Stomach (tissue), 8 donors: ENCODE measurements at regions not wholly inside any gene's neighbourhood (a gene's known extent, or its start where the extent isn't known, plus 50 kb on each side); places are given as distances from the start of the nearest gene placed in this dataset.

Experiments
- DNase-seq, 2 donors: peaks; one replicate each; pipeline versions ENCODE4 v3.0.0 to v3.0.0-alpha.2; 2013 to 2019
- H3K27ac ChIP-seq, 5 donors: fragments of 200-600 bp in 4 of 5; sonication (generic) in 4 of 5; one replicate each; pipeline ENCODE4 v1.5.1; 2013 to 2019; ENCODE audit warnings: mild to moderate bottlenecking in 1 of 5, moderate library complexity in 1 of 5
- H3K27me3 ChIP-seq, 3 donors: fragments of 200-600 bp; sonication (generic); one replicate each; pipeline ENCODE4 v1.5.1; 2017 to 2019; ENCODE audit warnings: mixed run types in 1 of 3
- H3K36me3 ChIP-seq, 4 donors: fragments of 200-600 bp; sonication (generic); 1 replicate in 3 of 4; 2 replicates in 1 of 4; pipeline ENCODE4 v1.5.1; 2016 to 2019
- H3K4me1 ChIP-seq, 4 donors: fragments of 200-600 bp; sonication (generic); one replicate each; pipeline ENCODE4 v1.5.1; 2016 to 2019
- H3K4me3 ChIP-seq, 4 donors: fragments of 200-600 bp; sonication (generic) in 3 of 4; one replicate each; pipeline ENCODE4 v1.5.1; 2016 to 2019; ENCODE audit warnings: mild to moderate bottlenecking in 1 of 4
- H3K9me3 ChIP-seq, 4 donors: fragments of 200-600 bp; sonication (generic); one replicate each; pipeline ENCODE4 v1.5.1; 2016 to 2019
- CTCF ChIP-seq, 7 experiments: fragments of 450-650 bp in 4 of 7; fragments of 200-600 bp in 3 of 7; sonication (generic) in 3 of 7; IDR thresholded peaks; one replicate each; pipeline ENCODE4 v1.5.1; 2016 to 2019; ENCODE audit warnings: antibody characterized with exemption in 7 of 7, control low read depth in 2 of 7, mild to moderate bottlenecking in 1 of 7
- EP300 ChIP-seq: sonication (generic); formaldehyde crosslinking; IDR thresholded peaks from one replicate; pipeline ENCODE4 v1.6.1; 2017; ENCODE audit warnings: antibody characterized with exemption
- POLR2A ChIP-seq, 4 donors: fragments of 450-650 bp; IDR thresholded peaks; one replicate each; pipeline ENCODE4 v1.6.1; 2016; ENCODE audit warnings: antibody characterized with exemption in 4 of 4, control low read depth in 2 of 4, mild to moderate bottlenecking in 1 of 4, moderate library complexity in 1 of 4
- POLR2AphosphoS5 ChIP-seq, 3 donors: sonication (generic); formaldehyde crosslinking; IDR thresholded peaks; one replicate each; pipeline ENCODE4 v1.6.1; 2016; ENCODE audit warnings: antibody characterized with exemption in 3 of 3
- WGBS, 5 donors: extraction: QIAGEN DNeasy Blood & Tissue Kit in 3 of 5; methylation state at CpG; one replicate each; pipeline versions ENCODE4 v1.1.5 to v1.1.7; 2013 to 2018; 5-methylcytosine and 5-hydroxymethylcytosine counted together
- intact Hi-C: fragments of 100-400 bp; cut with DNase I; formaldehyde crosslinking; loops from one replicate; pipeline ENCODE4 v1.15.1; 2023; ENCODE audit warnings: low total_unique reads
- small RNA-seq, 4 donors: library from RNA; depleted of rRNA; stranded (forward); fragments of <200 nt; gene quantifications; one replicate each; pipeline ENCODE3, GENCODE V24; 2016
- donor health status: healthy with polysubstance abuse.
- donor health status: Bipolar disorder and iron deficiency.
- donor health status: healthy.

GRCh38 chr4:124593494-124593893, 119.0 kb downstream of the ANKRD50 start:
- no peaks in the 10 kb centered on the region for H3K9me3 ChIP-seq
- no peaks in the 10 kb centered on the region for H3K27me3 ChIP-seq
- no peak for DNase-seq
- intact Hi-C loops = no loop called here
- no peak for TF ChIP-seq POLR2AphosphoS5 (IDR thresholded peaks at IDR 0.05)
- no peak for TF ChIP-seq EP300
- TF ChIP-seq CTCF (IDR thresholded peaks at IDR 0.05) = no peak
- no peak for TF ChIP-seq POLR2A (IDR thresholded peaks at IDR 0.05)
- WGBS, 5 donors = 80 to 94% (median 88%) methylated on average over 2 of the region's 2 CpGs
- H3K27ac ChIP-seq = no peak overlapping the region
- no peak overlapping the region for H3K4me3 ChIP-seq
- no peaks in the 10 kb centered on the region for H3K4me1 ChIP-seq
- no peaks in the 10 kb centered on the region for H3K36me3 ChIP-seq

DNA sequence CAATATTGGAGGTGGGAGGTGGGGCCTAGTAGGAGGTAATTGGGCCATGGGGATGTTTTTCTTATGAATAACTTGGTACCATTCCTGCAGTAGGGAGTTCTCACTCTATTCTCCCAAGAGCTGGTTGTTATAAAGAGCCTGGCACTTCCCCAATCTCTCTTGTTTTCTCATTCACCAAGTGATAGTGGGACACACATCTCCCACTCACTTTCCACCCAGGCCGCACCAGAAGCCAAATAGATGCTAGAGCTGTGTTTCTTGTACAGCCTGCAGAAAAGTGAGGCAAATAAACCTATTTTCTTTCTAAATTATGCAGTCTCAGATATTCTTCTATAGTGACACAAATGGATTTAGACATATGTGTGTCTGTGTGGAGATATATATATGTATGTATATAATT, 117.6 kb downstream of the ANKRD50 start:
- Histone ChIP-seq H3K4me3 (no peak overlapping the region), H3K4me1 (no peaks in the 10 kb centered on the region), H3K36me3 (no peaks in the 10 kb centered on the region), H3K27ac (no peak overlapping the region), H3K9me3 (no peaks in the 10 kb centered on the region), H3K27me3 (no peaks in the 10 kb centered on the region)
- 82 to 100% (median 91%) methylated on average over 1 of the region's 1 CpG for WGBS, 5 donors
- no peak for DNase-seq
- TF ChIP-seq POLR2AphosphoS5 (IDR thresholded peaks at IDR 0.05) (no peak), EP300 (no peak), POLR2A (IDR thresholded peaks at IDR 0.05) (no peak), CTCF (IDR thresholded peaks at IDR 0.05) (no peak)
- intact Hi-C loops = no loop called here

GRCh38 chr4:124596816-124597215, 115.7 kb downstream of the ANKRD50 start:
- Histone ChIP-seq H3K4me1 (no peaks in the 10 kb centered on the region), H3K36me3 (no peaks in the 10 kb centered on the region), H3K27ac (no peak overlapping the region), H3K9me3 (no peaks in the 10 kb centered on the region), H3K4me3 (no peak overlapping the region), H3K27me3 (no peaks in the 10 kb centered on the region)
- TF ChIP-seq POLR2A (IDR thresholded peaks at IDR 0.05) (no peak), EP300 (no peak), POLR2AphosphoS5 (IDR thresholded peaks at IDR 0.05) (no peak), CTCF (IDR thresholded peaks at IDR 0.05) (no peak)
- DNase-seq = peak in 1 of 2 donors; percentile 4
- intact Hi-C loops = no loop called here
- 48 to 84% (median 63%) methylated on average over 4 of the region's 4 CpGs for WGBS, 5 donors

DNA sequence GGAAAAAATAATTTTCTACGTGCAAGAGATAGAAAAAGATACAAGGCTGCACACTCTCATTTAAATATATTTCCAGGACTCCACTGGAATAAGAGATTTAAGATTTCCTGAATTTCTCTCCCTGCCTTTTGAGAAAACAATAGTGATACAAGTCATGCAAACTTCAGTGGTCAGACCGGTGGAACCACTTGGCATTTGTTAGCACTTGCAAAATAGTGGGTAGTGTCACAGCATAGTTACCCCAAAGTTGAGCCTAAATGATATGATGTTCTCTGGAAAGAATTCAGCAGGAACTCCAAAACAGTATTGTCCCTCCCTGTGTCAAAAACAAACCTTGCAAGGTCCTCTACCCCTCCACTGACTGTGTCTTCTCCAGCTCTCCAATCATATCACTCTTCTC, 102.3 kb downstream of the ANKRD50 start:
- Histone ChIP-seq H3K9me3 (no peaks in the 10 kb centered on the region), H3K4me1 (peaks cover 0 to 9% (median 0%) of the 10 kb centered on the region in 4 donors), H3K27ac (no peak overlapping the region), H3K36me3 (no peaks in the 10 kb centered on the region), H3K27me3 (no peaks in the 10 kb centered on the region), H3K4me3 (no peak overlapping the region)
- TF ChIP-seq CTCF (IDR thresholded peaks at IDR 0.05) (no peak), EP300 (no peak), POLR2A (IDR thresholded peaks at IDR 0.05) (no peak), POLR2AphosphoS5 (IDR thresholded peaks at IDR 0.05) (no peak)
- peak in 1 of 2 donors; percentile 63 for DNase-seq
- intact Hi-C loops = no loop called here
- WGBS, 5 donors = 30 to 43% (median 39%) methylated on average over 2 of the region's 2 CpGs

Small RNA genes in the stretch of these regions (small RNA-seq; reads per million reads assigned to genes)
- gene AC093767.1 = 0 reads per million in 4 donors
